Fibroblast of skin of left biceps (primary cell): ENCODE measurements at regions not wholly inside any gene's neighbourhood (a gene's known extent, or its start where the extent isn't known, plus 50 kb on each side); places are given as distances from the start of the nearest gene placed in this dataset.
"Not testable (repeated sequence)": the region's sequence is repeated elsewhere in the genome, so short reads cannot be mapped to it uniquely, and the experiment has no call there.

Source experiments
- DNase-seq, 2 experiments: peaks; one replicate each; pipeline ENCODE4 v3.0.0-alpha.2; 2013; ENCODE audit warnings: low read depth in 2 of 2

DNA sequence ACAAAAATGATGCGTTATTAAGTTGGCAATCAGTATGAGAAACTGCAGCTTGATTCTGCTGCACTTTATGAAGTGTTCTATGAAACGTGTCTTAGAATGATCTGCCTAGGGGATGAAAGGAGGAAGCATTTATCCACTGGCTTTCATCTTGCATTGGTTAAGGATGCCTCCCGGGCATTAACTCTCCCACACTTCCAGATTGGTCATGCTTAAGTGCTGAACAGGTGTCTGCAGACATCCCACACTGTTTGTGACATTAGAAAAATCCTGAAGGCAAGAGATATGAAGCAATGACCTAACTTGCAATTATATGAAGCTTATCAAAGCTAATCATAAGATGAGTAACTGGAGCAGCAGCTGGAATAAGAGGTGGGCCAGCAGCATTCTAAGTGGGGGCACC lies 437.3 kb downstream of the NSUN3 start:
- no peak for DNase-seq

DNA sequence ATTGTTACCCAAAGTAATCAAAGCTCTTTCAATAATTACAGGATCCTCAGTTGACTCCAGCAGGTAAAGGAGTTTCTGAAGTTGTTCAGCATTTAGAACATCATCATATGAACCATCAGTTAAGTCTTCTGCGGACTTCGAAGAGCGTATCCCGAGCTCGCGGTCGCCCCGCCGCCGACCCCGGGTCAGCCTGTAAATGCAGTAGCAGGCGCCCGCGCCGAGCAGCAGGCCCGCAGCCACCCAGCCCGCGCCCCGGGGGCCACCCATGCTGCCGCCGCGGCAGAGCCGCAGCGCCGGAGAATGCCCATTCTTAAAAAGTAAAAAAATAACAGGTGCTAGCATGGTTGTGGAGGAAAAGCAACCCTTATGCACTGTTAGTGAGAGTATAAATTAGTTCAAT lies 444.5 kb downstream of the NSUN3 start:
- DNase-seq: not testable (repeated sequence)

DNA sequence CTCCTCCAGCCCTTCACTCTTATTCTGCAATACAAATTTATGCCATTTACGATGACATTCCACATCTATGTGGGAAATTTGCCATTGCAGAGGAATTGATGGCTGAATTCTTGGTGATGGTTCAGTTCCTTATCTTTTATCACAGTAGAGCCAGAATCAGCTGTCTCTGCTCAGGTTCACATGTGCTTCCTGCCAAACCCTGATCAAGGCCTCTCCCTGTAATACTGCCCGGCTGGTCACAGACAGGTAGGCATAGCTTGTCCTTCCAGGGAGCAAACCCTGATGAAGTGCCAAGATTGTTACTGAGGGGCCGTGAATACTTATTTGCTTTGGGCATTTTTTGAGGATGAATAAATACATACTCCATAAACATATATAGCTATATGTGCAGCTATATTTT lies 450.0 kb downstream of the NSUN3 start:
- no peak for DNase-seq

GRCh38 chr3:94513600-94513999 lies 450.7 kb downstream of the NSUN3 start:
- DNase-seq: no peak

GRCh38 chr3:94515983-94516382 lies 453.1 kb downstream of the NSUN3 start:
- DNase-seq: no peak

DNA sequence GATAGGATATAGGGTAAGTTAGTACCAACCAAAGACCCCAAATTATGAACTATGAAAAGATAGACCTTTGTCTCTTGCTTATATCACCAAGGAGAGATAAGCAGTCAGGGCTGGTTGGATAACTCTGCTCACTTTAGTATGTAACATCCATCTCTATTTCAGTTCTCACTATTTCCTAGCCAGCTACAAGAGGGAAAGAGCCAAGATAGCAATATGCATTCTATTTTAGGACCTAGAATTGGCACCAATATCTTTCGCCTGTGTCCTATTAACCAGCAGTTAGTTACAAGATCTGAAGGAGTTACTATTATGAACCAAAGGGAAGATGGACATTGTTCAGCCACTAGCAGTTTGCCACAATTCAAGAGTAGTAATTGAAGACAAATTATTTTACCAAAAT lies 457.5 kb downstream of the NSUN3 start:
- DNase-seq: no peak

DNA sequence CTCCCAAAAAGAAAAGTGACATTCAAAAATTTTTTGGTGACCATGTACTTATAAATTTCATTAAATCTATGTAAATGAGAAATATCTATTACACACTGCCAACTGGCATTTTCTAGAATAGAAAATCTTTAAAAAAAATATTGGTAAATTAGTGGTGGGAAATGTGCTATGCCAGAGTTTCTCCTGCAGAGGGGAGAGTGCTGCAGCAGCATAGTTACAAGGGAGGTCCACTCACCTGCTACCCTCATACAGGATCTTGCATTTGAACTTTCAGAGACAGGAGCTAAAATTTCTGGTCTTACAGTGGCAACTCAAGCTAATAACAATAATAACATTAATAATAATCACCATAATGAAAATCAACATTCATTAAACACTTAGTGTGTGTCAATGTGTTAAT lies 459.6 kb downstream of the NSUN3 start:
- DNase-seq: no peak

GRCh38 chr3:94524102-94524919 lies 461.4 kb downstream of the NSUN3 start:
- no peak for DNase-seq

GRCh38 chr3:94525043-94525442 lies 462.2 kb downstream of the NSUN3 start:
- no peak for DNase-seq

- DNase-seq: no peak
Observed at GRCh38 chr3:94529816-94530215, 467.0 kb downstream of the NSUN3 start.

DNA sequence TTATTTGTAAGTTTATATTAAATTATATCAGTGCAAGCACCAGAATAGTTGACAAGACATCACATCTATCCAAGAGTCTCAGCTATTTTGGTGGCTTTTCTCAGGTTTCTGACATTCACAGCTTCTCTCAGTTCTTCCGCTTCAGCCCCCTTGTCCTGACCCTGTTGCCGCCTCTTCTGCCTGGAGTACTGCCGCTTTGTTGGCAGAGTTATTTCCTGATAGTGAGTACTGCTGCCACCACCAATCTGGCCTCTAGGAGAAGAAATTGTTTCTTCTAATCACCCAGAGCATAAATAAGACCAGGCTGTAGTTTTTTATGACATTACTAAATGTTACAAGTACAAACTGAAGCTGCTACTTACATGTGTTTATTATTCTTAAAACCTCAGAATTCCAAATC lies 470.1 kb downstream of the NSUN3 start:
- no peak for DNase-seq

GRCh38 chr3:94539937-94540336 lies 477.1 kb downstream of the NSUN3 start:
- DNase-seq: no peak

DNA sequence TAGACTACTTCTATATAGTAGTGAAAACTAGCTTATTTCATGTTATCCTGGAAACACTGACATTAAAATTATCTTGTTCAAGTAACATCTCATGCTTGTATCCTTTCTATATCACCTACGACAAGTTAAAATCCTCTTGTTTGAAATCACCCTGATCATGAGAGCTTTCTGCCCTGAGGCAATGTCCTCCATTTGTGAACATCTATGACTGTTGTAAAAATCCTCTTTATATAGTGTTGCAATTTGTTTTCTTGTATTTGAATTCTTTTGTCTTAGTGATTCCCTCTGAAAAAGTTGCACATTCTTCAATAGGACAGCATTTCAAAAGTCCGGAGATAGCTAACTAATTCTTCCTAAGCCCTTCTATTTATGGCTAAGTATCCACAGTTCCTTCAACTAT lies 480.3 kb downstream of the NSUN3 start:
- DNase-seq: no peak

DNA sequence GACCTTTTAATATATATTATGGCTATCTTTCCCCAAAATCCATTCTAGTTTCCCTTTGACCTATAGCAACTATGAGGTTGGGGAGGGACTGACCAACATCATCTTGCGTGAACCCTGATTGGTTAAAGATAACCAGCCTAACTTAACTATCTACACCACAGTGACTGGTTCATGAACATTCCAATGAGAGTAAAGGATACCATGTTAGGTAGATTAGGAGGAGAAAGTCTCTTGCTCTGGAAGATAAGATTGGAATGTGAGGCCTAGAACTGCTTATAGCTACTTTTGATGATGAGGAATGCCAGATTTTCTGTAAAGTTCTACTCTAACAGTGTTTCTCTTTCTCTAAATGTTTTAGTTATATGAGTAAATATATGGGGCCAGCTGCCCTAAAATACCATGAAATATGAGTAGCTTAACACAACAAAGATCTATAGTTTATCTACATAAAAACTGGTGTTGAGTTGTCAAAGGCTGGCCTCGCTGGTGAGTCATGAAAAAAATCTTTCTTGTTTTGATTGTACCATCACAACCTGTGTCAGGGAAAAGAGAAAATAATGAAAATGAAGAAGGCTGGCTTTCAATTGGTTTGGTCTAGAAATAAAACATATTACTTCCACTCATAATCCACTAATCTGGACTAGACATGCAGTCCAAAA lies 481.4 kb downstream of the NSUN3 start:
- no peak for DNase-seq

DNA sequence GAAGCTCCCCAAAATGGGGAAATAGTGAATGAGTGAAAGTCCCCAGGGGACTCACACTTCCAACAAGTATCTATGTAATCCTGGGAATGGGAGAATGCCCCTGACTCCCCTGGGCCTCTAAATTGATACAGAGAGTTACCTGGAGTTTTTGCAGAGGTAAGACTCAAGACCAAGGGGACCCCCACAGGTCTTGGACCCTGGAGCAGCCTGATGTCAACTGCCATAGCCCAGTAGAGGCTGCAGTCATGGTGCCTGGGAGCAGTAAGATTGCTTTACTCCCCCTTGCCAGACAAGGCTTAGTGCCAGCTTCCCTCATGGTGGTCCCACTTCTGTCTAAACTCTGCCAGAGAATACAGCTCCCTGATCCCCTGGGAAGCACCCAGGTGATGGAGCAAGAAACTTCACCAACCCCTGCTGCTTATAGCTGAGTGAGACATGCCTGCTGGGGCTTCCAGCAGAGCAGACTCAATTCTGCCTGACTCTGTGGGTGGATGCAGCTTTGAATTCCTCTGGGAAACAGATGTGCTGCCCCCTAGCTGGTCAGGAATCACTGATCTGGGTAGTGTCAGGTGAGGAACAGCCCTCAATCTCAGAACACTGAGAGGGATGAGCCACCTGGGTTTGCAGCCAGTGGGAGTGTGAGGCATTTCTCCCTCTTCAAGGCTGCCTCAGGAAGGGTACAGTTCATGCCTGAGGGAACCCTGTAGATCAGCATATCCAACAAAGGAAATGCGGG lies 485.9 kb downstream of the NSUN3 start:
- DNase-seq: no peak

DNA sequence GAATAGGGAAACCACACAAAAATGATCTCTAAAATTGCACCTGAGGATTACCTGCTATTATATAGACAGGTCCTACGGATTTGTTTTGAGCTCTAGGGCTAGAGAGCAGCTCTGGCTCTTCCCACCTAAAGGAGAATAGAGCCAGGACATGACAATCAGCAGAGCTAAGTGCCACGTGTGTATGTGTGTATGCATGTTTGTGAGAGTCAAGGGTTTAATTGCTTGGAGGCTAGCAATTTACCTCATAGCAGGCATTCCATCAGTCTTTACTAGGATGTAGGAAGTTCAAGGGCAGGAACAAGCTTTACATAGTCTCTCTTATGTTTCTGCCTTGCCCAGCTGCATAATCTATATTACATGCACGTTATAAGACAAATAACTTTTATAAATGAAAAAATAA lies 498.2 kb downstream of the NSUN3 start:
- DNase-seq: no peak

DNA sequence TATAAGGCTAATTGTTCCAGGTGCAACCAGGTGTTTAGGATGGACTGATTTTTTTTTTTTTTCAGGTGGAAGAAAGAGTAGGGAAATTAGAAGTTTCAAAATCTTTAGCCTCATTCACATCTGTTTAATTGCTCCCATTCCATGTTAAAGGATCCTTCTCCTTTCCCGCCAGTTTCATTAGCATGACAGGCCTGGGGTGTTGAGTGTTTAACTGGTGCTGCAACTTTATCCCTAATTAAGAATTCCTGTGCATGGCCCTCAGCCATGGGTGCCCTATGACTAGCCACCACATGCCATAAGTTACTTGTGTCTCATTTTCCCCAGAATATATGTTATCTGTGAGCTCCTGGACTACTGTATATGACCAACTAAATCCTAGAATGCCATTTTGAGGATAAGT lies 501.4 kb downstream of the NSUN3 start:
- no peak for DNase-seq

DNA sequence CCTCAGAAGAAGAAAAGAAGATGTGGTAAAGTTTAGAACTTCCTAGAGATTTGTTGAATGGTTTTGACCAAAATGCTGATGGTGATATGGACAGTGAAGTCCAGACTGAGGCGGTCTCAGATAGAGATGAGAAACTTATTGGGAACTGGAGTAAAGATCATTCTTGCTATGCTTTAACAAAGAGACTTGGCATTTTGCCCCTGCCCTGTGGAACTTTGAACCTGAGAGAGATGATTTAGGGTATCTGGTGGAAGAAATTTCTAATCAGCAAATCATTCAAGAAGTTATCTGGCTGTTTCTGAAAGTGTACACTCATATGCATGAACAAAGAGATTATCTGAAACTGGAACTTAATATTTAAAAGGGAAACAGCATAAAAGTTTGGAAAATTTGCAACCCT lies 505.2 kb downstream of the NSUN3 start:
- DNase-seq: no peak

- DNase-seq: no peak
Observed at GRCh38 chr3:94573337-94573736, 510.5 kb downstream of the NSUN3 start.

DNA sequence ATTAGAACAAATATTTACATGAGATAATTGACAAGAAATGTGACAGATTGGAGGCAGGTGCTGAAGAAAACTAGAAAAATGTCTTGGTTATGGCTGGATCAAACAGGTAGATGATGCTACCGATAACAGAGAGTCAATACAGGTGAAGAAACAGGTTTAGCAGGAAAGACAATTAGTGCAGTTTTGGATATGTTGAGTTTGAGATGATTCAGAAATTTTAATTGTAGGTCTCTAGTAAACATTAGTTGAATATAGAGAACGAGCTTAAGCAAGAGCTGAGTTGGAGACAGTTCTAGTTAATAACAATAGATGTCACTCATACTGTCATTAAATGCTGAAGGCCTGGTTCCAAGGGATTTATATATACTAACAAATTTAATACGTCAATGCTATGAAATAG lies 524.4 kb downstream of the NSUN3 start:
- no peak for DNase-seq

DNA sequence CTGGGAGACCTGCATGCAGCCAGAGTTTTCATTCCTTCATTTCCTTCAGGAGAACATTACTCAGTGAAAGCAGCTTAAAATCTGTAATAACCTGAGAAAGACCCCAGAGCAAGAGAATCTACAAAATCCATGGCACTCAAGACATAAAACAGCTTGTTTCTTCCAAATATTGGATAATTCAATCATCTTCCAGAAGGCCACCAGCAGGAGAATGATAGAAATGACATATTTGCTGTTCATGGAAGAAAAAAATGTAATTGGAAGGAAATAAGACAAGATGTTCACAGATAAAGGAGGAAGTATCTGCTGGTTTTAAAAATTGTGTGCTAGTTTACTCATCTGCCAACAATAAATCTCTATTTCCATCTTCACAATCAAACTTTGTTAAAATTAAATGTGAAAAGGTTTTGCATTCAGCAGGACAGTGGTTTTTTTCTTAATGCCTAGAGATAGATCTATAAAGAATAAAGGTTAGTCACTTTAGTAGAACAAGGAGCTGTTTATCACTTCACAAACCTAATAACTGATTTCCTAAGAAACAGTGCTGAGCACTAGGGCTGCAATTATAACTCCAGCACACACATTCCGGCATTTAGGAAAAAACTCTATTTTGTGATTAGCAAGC lies 530.8 kb downstream of the NSUN3 start:
- no peak for DNase-seq

DNA sequence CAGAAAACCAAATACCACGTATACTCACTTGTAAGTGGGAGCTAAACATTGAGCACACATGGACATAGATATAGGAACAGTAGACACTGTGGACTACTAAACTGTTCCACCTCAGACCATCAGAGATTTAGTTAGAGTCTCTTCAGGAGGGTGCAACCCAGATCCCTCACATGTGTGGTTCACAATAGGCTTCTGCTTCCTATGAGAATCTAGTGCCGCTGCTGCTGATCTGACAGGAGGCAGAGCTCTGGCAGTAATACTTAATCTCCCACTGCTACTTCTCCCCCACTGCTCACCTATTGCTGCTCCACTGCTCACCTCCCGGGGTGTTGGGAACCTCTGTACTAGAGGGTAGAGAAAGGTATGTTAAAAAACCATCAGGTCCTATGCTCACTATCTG lies 533.3 kb downstream of the NSUN3 start:
- no peak for DNase-seq
